ENCODE measurements at regions not wholly inside any gene's neighbourhood (a gene's known extent, or its start where the extent isn't known, plus 50 kb on each side); places are given as distances from the start of the nearest gene placed in this dataset.
A peak's percentile ranks its signal among the peaks of the same experiment; 100 is the strongest.

- H4K20me1 ChIP-seq, result no peaks in the 10 kb centered on the region
- no peaks in the 10 kb centered on the region for H3K27me3 ChIP-seq
- no peak overlapping the region for H3K4me2 ChIP-seq
- H3K4me3 ChIP-seq, result no peak overlapping the region
- no peak overlapping the region for H3K27ac ChIP-seq
- TF ChIP-seq Cebpa-rat (IDR thresholded peaks at IDR 0.05), result no peak
- no peak overlapping the region for H3K9ac ChIP-seq
- H3K36me3 ChIP-seq, result no peaks in the 10 kb centered on the region
- H3K4me1 ChIP-seq, result no peaks in the 10 kb centered on the region
- H3K9me3 ChIP-seq, result peaks cover 17% of the 10 kb centered on the region
Measured at GRCh38 chr12:47400266-47400665, 305.6 kb downstream of the RPAP3 start.

DNA sequence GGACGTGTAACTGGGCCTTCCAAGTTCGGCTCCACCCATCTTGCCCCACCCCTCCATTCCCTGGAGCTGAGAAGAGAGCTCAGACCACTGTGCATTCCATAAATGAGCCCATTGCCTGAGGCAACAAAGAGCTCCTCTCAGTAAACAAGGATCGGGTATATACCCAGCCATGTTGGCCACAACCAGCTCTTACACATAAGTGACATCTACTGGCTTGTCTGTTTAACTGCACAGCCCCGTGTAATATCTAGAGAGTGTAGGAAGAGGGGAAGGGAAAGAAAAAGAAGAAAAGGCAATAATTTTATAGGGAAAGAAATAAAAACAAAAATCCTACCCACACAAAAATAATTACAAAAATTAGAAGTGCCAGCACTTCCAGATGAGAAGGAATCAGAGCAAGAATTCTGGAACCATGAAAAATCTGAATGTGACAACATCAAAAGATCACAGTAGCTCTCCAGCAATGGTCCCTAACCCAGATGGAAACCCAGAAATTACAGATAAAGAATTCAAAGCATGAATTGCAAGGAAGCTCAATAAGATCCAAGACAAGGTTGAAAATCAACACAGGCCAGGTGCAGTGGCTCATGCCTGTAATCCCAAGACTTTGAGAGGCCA is 308.1 kb downstream of the RPAP3 start:
- H3K4me3 ChIP-seq, result no peak overlapping the region
- H3K4me2 ChIP-seq, result no peak overlapping the region
- no peak overlapping the region for H3K9ac ChIP-seq
- H3K27ac ChIP-seq, result no peak overlapping the region
- no peaks in the 10 kb centered on the region for H4K20me1 ChIP-seq
- no peak for TF ChIP-seq Cebpa-rat (IDR thresholded peaks at IDR 0.05)
- H3K4me1 ChIP-seq, result peaks cover 7% of the 10 kb centered on the region; the same call in 1 of the 2 replicates
- H3K27me3 ChIP-seq, result no peaks in the 10 kb centered on the region
- H3K9me3 ChIP-seq, result peaks cover 17% of the 10 kb centered on the region
- H3K36me3 ChIP-seq, result no peaks in the 10 kb centered on the region

GRCh38 chr12:47396902-47397663 is 308.7 kb downstream of the RPAP3 start:
- Histone ChIP-seq H4K20me1 (no peaks in the 10 kb centered on the region), H3K4me2 (no peak overlapping the region), H3K4me1 (peaks cover 8% of the 10 kb centered on the region; the same call in 1 of the 2 replicates), H3K36me3 (no peaks in the 10 kb centered on the region), H3K27ac (no peak overlapping the region), H3K27me3 (no peaks in the 10 kb centered on the region), H3K4me3 (no peak overlapping the region), H3K9ac (no peak overlapping the region), H3K9me3 (peaks cover 17% of the 10 kb centered on the region)
- no peak for TF ChIP-seq Cebpa-rat (IDR thresholded peaks at IDR 0.05)

DNA sequence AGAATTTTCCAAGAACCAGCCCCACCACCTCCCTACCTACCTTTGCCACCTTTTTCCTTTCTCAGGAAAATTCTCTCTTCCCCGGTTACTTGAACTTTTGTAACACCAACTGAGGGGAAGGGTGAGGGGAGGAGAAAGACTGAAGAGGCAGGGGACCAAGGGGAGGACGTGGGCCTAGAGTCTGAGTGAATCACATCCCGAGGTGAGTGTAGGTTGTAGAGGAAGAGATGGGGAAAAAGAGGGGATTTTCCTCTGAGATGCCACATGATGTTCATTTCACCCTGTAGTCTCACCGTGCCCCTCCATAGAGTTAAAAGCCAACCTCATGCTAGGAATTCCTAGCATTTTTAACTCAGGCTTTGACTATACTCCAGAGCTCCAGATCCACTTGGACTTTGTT is 311.8 kb downstream of the RPAP3 start:
- Histone ChIP-seq H3K4me2 (no peak overlapping the region), H3K27me3 (no peaks in the 10 kb centered on the region), H3K4me3 (no peak overlapping the region), H4K20me1 (no peaks in the 10 kb centered on the region), H3K27ac (no peak overlapping the region), H3K36me3 (no peaks in the 10 kb centered on the region), H3K9ac (no peak overlapping the region), H3K4me1 (peaks cover 8% of the 10 kb centered on the region; the same call in 1 of the 2 replicates), H3K9me3 (peaks cover 17% of the 10 kb centered on the region)
- TF ChIP-seq Cebpa-rat (IDR thresholded peaks at IDR 0.05), result no peak

- TF ChIP-seq Cebpa-rat (IDR thresholded peaks at IDR 0.05), result no peak
- no peaks in the 10 kb centered on the region for H3K36me3 ChIP-seq
- H3K27ac ChIP-seq, result no peak overlapping the region
- H3K27me3 ChIP-seq, result no peaks in the 10 kb centered on the region
- H3K4me1 ChIP-seq, result peaks cover 12% of the 10 kb centered on the region; the same call in 1 of the 2 replicates
- H3K9ac ChIP-seq, result no peak overlapping the region
- no peak overlapping the region for H3K4me3 ChIP-seq
- no peaks in the 10 kb centered on the region for H4K20me1 ChIP-seq
- H3K9me3 ChIP-seq, result peaks cover 17% of the 10 kb centered on the region
- no peak overlapping the region; the same call in 1 of the 2 replicates for H3K4me2 ChIP-seq
Measured at GRCh38 chr12:47393403-47393790, 312.4 kb downstream of the RPAP3 start.

GRCh38 chr12:47391566-47391965 is 311.8 kb upstream of the AMIGO2 start:
- H3K4me1 ChIP-seq, result peaks cover 14% of the 10 kb centered on the region; the same call in 1 of the 2 replicates
- no peaks in the 10 kb centered on the region for H3K36me3 ChIP-seq
- no peak overlapping the region for H3K27ac ChIP-seq
- H3K9me3 ChIP-seq, result peaks cover 3% of the 10 kb centered on the region
- H3K27me3 ChIP-seq, result no peaks in the 10 kb centered on the region
- no peaks in the 10 kb centered on the region for H4K20me1 ChIP-seq
- H3K9ac ChIP-seq, result no peak overlapping the region
- H3K4me2 ChIP-seq, result no peak overlapping the region
- no peak for TF ChIP-seq Cebpa-rat (IDR thresholded peaks at IDR 0.05)
- no peak overlapping the region for H3K4me3 ChIP-seq

GRCh38 chr12:47388712-47389111 is 309.0 kb upstream of the AMIGO2 start:
- Histone ChIP-seq H3K4me2 (no peak overlapping the region), H3K36me3 (no peaks in the 10 kb centered on the region), H3K27ac (no peak overlapping the region), H3K4me1 (peaks cover 26% of the 10 kb centered on the region), H3K9ac (no peak overlapping the region), H4K20me1 (no peaks in the 10 kb centered on the region), H3K27me3 (no peaks in the 10 kb centered on the region), H3K9me3 (no peaks in the 10 kb centered on the region), H3K4me3 (no peak overlapping the region)
- TF ChIP-seq Cebpa-rat (IDR thresholded peaks at IDR 0.05), result no peak

DNA sequence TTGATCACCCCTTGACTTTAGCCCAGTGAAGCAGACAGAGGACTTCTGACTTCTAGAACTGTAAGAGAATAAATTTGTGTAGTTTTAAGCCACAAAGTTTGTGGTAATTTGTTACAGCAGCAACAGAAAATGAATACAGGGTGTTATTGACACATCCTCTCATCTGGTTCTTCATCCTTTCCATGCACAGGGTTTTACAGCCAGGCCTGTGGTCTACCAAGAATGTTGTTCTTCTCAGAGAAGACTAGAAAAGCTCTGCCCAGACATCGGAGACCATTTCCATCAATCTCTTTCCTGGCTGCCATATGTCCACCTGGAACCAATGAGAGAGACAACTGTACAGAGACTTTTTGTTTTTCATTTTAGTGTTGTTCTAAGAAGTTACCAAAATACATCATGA is 308.2 kb upstream of the AMIGO2 start:
- Histone ChIP-seq H3K27ac (no peak overlapping the region), H3K27me3 (no peaks in the 10 kb centered on the region), H3K4me1 (peaks cover 29% of the 10 kb centered on the region)

GRCh38 chr12:47385653-47386052 is 305.9 kb upstream of the AMIGO2 start:
- no peak overlapping the region for H3K9ac ChIP-seq
- peaks cover 36% of the 10 kb centered on the region for H3K4me1 ChIP-seq
- no peak overlapping the region for H3K27ac ChIP-seq

More for the DNA sequence above, 308.2 kb upstream of the AMIGO2 start:
- no peaks in the 10 kb centered on the region for H3K36me3 ChIP-seq
- H3K4me3 ChIP-seq, result no peak overlapping the region
- no peaks in the 10 kb centered on the region for H4K20me1 ChIP-seq
- TF ChIP-seq Cebpa-rat (IDR thresholded peaks at IDR 0.05), result no peak
- H3K4me2 ChIP-seq, result no peak overlapping the region
- no peaks in the 10 kb centered on the region for H3K9me3 ChIP-seq
- no peak overlapping the region for H3K9ac ChIP-seq

GRCh38 chr12:47383942-47384341 is 304.2 kb upstream of the AMIGO2 start:
- TF ChIP-seq Cebpa-rat (IDR thresholded peaks at IDR 0.05), result no peak
- no peaks in the 10 kb centered on the region for H3K36me3 ChIP-seq
- H3K27ac ChIP-seq, result 0 out of 2 replicates have a peak overlapping the region, but pooled peaks have one; percentile 38
- no peaks in the 10 kb centered on the region for H3K27me3 ChIP-seq
- no peaks in the 10 kb centered on the region for H3K9me3 ChIP-seq
- H3K4me3 ChIP-seq, result no peak overlapping the region
- peaks cover 36% of the 10 kb centered on the region for H3K4me1 ChIP-seq
- H3K9ac ChIP-seq, result no peak overlapping the region
- peak overlapping the region; percentile 64 for H3K4me2 ChIP-seq
- H4K20me1 ChIP-seq, result no peaks in the 10 kb centered on the region

More at GRCh38 chr12:47385653-47386052, 305.9 kb upstream of the AMIGO2 start:
- Histone ChIP-seq H3K4me2 (no peak overlapping the region), H4K20me1 (no peaks in the 10 kb centered on the region), H3K36me3 (no peaks in the 10 kb centered on the region), H3K27me3 (no peaks in the 10 kb centered on the region), H3K9me3 (no peaks in the 10 kb centered on the region), H3K4me3 (no peak overlapping the region)
- no peak for TF ChIP-seq Cebpa-rat (IDR thresholded peaks at IDR 0.05)

Data from BLaER1 (cell line).